ENCODE measurements at regions not wholly inside any gene's neighbourhood (a gene's known extent, or its start where the extent isn't known, plus 50 kb on each side); places are given as distances from the start of the nearest gene placed in this dataset.

DNA sequence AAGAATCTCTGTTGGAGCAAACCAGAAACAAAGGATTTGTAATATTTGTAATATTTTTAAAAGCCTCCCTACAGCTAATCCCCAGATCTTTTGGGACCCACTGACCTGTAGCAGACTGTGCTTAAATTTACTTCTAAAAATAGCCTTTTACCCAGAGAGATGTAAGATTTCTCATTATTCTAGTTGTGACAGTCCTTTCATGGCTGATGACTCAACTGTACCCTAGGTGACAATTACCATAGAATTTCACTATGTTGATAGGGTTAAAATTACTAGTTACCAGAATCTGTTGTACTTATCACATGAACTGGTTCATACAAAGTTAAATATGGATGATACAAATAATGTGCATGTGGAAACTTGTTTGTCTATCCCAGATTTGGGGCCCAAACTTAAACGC is 543.9 kb upstream of the SEMA6A start:
- TF ChIP-seq, protein P1, sequence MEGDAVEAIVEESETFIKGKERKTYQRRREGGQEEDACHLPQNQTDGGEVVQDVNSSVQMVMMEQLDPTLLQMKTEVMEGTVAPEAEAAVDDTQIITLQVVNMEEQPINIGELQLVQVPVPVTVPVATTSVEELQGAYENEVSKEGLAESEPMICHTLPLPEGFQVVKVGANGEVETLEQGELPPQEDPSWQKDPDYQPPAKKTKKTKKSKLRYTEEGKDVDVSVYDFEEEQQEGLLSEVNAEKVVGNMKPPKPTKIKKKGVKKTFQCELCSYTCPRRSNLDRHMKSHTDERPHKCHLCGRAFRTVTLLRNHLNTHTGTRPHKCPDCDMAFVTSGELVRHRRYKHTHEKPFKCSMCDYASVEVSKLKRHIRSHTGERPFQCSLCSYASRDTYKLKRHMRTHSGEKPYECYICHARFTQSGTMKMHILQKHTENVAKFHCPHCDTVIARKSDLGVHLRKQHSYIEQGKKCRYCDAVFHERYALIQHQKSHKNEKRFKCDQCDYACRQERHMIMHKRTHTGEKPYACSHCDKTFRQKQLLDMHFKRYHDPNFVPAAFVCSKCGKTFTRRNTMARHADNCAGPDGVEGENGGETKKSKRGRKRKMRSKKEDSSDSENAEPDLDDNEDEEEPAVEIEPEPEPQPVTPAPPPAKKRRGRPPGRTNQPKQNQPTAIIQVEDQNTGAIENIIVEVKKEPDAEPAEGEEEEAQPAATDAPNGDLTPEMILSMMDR (optimal IDR thresholded peaks at IDR 0.05 in 1 of 3, IDR thresholded peaks at IDR 0.05 in 1 of 3, conservative IDR thresholded peaks at IDR 0.05 in 1 of 3; ENCODE audit: extremely low read depth in 1 of 3, insufficient read depth in 2 of 3, low read length in 3 of 3) = no peak
- no peak for TF ChIP-seq EZH2 (IDR thresholded peaks at IDR 0.05; ENCODE audit: low read length)

Measured in keratinocyte (primary cell).